SK-N-MC (cell line): ENCODE measurements at regions not wholly inside any gene's neighbourhood (a gene's known extent, or its start where the extent isn't known, plus 50 kb on each side); places are given as distances from the start of the nearest gene placed in this dataset.

Experiments
- EZH2 ChIP-seq: fragments of 200-600 bp; sonication (generic); IDR thresholded peaks from one replicate; pipeline ENCODE4 v1.6.1; 2017; ENCODE audit warnings: antibody characterized with exemption
- POLR2AphosphoS5 ChIP-seq: IDR thresholded peaks from 2 replicates; pipeline ENCODE4 v1.6.1; 2012; ENCODE audit warnings: mild to moderate bottlenecking, low read depth, low read length, borderline replicate concordance

DNA sequence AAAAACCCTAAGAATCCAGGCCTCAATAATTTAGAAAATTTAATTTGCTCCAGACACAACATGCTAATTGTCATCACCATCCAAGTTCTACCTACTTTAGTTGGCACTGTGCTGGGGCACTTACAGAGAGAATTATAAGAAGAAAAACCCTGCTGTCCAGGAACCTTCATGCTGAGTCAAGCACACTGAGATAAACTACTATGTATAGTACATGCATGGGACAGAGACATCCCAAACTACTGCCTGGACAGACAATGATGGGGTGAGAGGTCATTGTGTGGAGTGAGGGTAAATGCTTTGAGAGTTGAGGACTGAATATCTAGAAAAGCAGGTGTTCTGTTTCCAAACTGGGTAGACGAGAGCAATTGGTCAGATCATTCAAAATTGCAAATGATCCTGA lies 135.3 kb upstream of the CTTNBP2NL start:
- TF ChIP-seq EZH2, result no peak
- TF ChIP-seq POLR2AphosphoS5, result no peak
